H1 (cell line): ENCODE measurements at regions not wholly inside any gene's neighbourhood (a gene's known extent, or its start where the extent isn't known, plus 50 kb on each side); places are given as distances from the start of the nearest gene placed in this dataset.

Source experiments
- CTCF ChIA-PET: fragments of 300-600 bp; sonication (Branson Sonifier 250); formaldehyde crosslinking; loops from one replicate; lab custom pipeline; 2021; ENCODE audit not compliant: partially characterized antibody; lab: Charles Lee
- POLR2A ChIA-PET: fragments of 300-600 bp; sonication (Branson Sonifier 250); formaldehyde crosslinking; loops from one replicate; lab custom pipeline; 2021; ENCODE audit warnings: inconsistent platforms; ENCODE audit not compliant: partially characterized antibody; lab: Charles Lee
- DNase-seq, 2 experiments: peaks; one replicate each; pipeline versions ENCODE4 v3.0.0 to v3.0.0-alpha.2; 2010 to 2022; ENCODE audit warnings: low spot score in 2 of 2, low read depth in 1 of 2, mixed read lengths in 1 of 2
- FAIRE-seq: peaks from 2 replicates; lab custom pipeline; 2011; peaks lifted over from hg19 to GRCh38; lab: Jason Lieb, UNC
- H2AFZ ChIP-seq: 2 replicates; pipeline ENCODE4 v1.8.1; 2012; ENCODE audit warnings: low read length, inconsistent platforms
- H2AK5ac ChIP-seq: 2 replicates; pipeline ENCODE4 v1.6.1; 2013; ENCODE audit warnings: low read depth, low read length
- H2BK120ac ChIP-seq: replicated peaks from 2 replicates; pipeline ENCODE3; 2013; ENCODE audit warnings: low read depth, low read length, inconsistent platforms
- H2BK12ac ChIP-seq: 2 replicates; pipeline ENCODE4 v1.6.1; 2013; ENCODE audit warnings: low read depth, low read length
- H2BK15ac ChIP-seq: 2 replicates; pipeline ENCODE4 v1.6.1; 2013; ENCODE audit warnings: low read length
- H2BK20ac ChIP-seq: 2 replicates; pipeline ENCODE4 v1.6.1; 2013; ENCODE audit warnings: low read length
- H2BK5ac ChIP-seq: 2 replicates; pipeline ENCODE4 v1.6.1; 2013; ENCODE audit warnings: low read depth, low read length
- H3K14ac ChIP-seq: 2 replicates; pipeline ENCODE4 v1.6.1; 2013; ENCODE audit warnings: inconsistent platforms; ENCODE audit not compliant: insufficient read length
- H3K18ac ChIP-seq: 2 replicates; pipeline ENCODE4 v1.6.1; 2013; ENCODE audit warnings: low read length; ENCODE audit errors: extremely low read depth
- H3K23ac ChIP-seq: 2 replicates; pipeline ENCODE4 v1.6.1; 2013; ENCODE audit warnings: inconsistent platforms; ENCODE audit not compliant: insufficient read length
- H3K23me2 ChIP-seq: 2 replicates; pipeline ENCODE4 v1.6.1; 2013; ENCODE audit warnings: low read depth, low read length
- H3K27ac ChIP-seq: 2 replicates; pipeline ENCODE4 v1.6.1; 2011; ENCODE audit warnings: low read depth, low read length, inconsistent platforms
- H3K27me3 ChIP-seq, 4 experiments: replicated peaks in 1 of 4; 1 replicate in 1 of 4; 2 replicates in 3 of 4; pipeline versions ENCODE4 v1.6.1 to v1.8.1; 2011 to 2013; ENCODE audit warnings: low read length in 3 of 4, mild to moderate bottlenecking in 3 of 4, inconsistent platforms in 2 of 4, mixed read lengths in 2 of 4, moderate library complexity in 1 of 4; ENCODE audit not compliant: control insufficient read depth in 3 of 4, insufficient read depth in 3 of 4; ENCODE audit errors: extremely low read depth in 1 of 4
- H3K36me3 ChIP-seq, 4 experiments: 2 replicates each; pipeline versions ENCODE4 v1.6.1 to v1.8.1; 2011 to 2013; ENCODE audit warnings: mild to moderate bottlenecking in 4 of 4, low read length in 3 of 4, moderate library complexity in 2 of 4, control low read depth in 1 of 4, inconsistent platforms in 1 of 4; ENCODE audit not compliant: insufficient read depth in 4 of 4, control insufficient read depth in 2 of 4
- H3K4ac ChIP-seq: replicated peaks from 2 replicates; pipeline ENCODE3; 2013; ENCODE audit warnings: low read length, low read depth, mixed read lengths, inconsistent platforms; ENCODE audit not compliant: insufficient read length
- H3K4me1 ChIP-seq, 4 experiments: replicated peaks in 1 of 4; 1 replicate in 1 of 4; 2 replicates in 3 of 4; pipeline versions ENCODE4 v1.6.1 to v1.8.1; 2011 to 2013; ENCODE audit warnings: low read length in 3 of 4, inconsistent platforms in 2 of 4, mixed read lengths in 1 of 4; ENCODE audit not compliant: insufficient read depth in 4 of 4, control insufficient read depth in 3 of 4
- H3K4me2 ChIP-seq, 2 experiments: 2 replicates each; pipeline versions ENCODE4 v1.6.1 to v1.8.1; 2011 to 2013; ENCODE audit warnings: low read depth in 2 of 2, low read length in 2 of 2, control low read depth in 1 of 2, inconsistent platforms in 1 of 2, mild to moderate bottlenecking in 1 of 2; ENCODE audit not compliant: insufficient read depth in 1 of 2
- H3K4me3 ChIP-seq, 4 experiments: fragments of 200-600, 300-600 bp in 1 of 4; sonication (generic), shearing (Covaris generic), sonication (Bioruptor Twin) in 1 of 4; 2 replicates each; pipeline versions ENCODE4 v1.5.1 to v1.8.1; 2011 to 2016; ENCODE audit warnings: low read length in 4 of 4, low read depth in 3 of 4, control low read depth in 2 of 4, inconsistent platforms in 2 of 4, mild to moderate bottlenecking in 2 of 4, mixed read lengths in 1 of 4, moderate library complexity in 1 of 4; ENCODE audit not compliant: insufficient read depth in 2 of 4; ENCODE audit errors: extremely low read depth in 1 of 4
- H3K56ac ChIP-seq: replicated peaks from 2 replicates; pipeline ENCODE3; 2013; ENCODE audit warnings: low read depth, mild to moderate bottlenecking, mixed read lengths, low read length, inconsistent platforms; ENCODE audit not compliant: insufficient read length
- H3K79me1 ChIP-seq: 2 replicates; pipeline ENCODE4 v1.6.1; 2013; ENCODE audit warnings: low read depth, low read length, control low read depth
- H3K79me2 ChIP-seq, 2 experiments: 2 replicates each; pipeline versions ENCODE4 v1.6.1 to v1.8.1; 2012 to 2013; ENCODE audit warnings: low read length in 2 of 2, mild to moderate bottlenecking in 2 of 2, inconsistent platforms in 1 of 2; ENCODE audit not compliant: insufficient read depth in 2 of 2, control insufficient read depth in 1 of 2
- H3K9ac ChIP-seq, 4 experiments: replicated peaks in 1 of 4; 1 replicate in 1 of 4; 2 replicates in 3 of 4; pipeline versions ENCODE4 v1.6.1 to v1.8.1; 2011 to 2013; ENCODE audit warnings: low read depth in 3 of 4, low read length in 3 of 4, control low read depth in 2 of 4, mild to moderate bottlenecking in 2 of 4, moderate library complexity in 2 of 4, inconsistent platforms in 1 of 4; ENCODE audit errors: extremely low read depth in 1 of 4
- H3K9me3 ChIP-seq, 2 experiments: 2 replicates each; pipeline versions ENCODE4 v1.6.1 to v1.8.1; 2012 to 2013; ENCODE audit warnings: mild to moderate bottlenecking in 2 of 2, moderate library complexity in 2 of 2, control low read depth in 1 of 2, inconsistent platforms in 1 of 2, low read depth in 1 of 2, low read length in 1 of 2, mixed read lengths in 1 of 2; ENCODE audit not compliant: insufficient read depth in 2 of 2
- H4K20me1 ChIP-seq, 2 experiments: replicated peaks in 1 of 2; 2 replicates each; pipeline versions ENCODE3 to v1.8.1; 2011 to 2013; ENCODE audit warnings: inconsistent platforms in 2 of 2, low read length in 2 of 2, mild to moderate bottlenecking in 1 of 2; ENCODE audit not compliant: insufficient read depth in 2 of 2, control insufficient read depth in 1 of 2
- H4K5ac ChIP-seq: 2 replicates; pipeline ENCODE4 v1.6.1; 2013; ENCODE audit warnings: low read length, low read depth, mixed read lengths, inconsistent platforms; ENCODE audit not compliant: insufficient read length
- H4K8ac ChIP-seq: 2 replicates; pipeline ENCODE4 v1.8.0; 2013; ENCODE audit warnings: mild to moderate bottlenecking, moderate library complexity, low read length, inconsistent platforms; ENCODE audit not compliant: insufficient read depth; ENCODE audit errors: extremely low read depth
- H4K91ac ChIP-seq: replicated peaks from 2 replicates; pipeline ENCODE3; 2013; ENCODE audit warnings: low read length, mixed read lengths, inconsistent platforms; ENCODE audit not compliant: insufficient read length
- BACH1 ChIP-seq: IDR thresholded peaks from 2 replicates; pipeline ENCODE4 v1.6.1; 2012; ENCODE audit warnings: low read length, improper control_type of control experiment
- CTCF ChIP-seq, 3 experiments: IDR thresholded peaks; 1 replicate in 2 of 3; 2 replicates in 1 of 3; pipeline versions ENCODE4 v1.5.1 to v1.6.1; 2011; ENCODE audit warnings: low read length in 3 of 3, mild to moderate bottlenecking in 3 of 3, inconsistent platforms in 2 of 3, low read depth in 1 of 3, moderate library complexity in 1 of 3; ENCODE audit not compliant: insufficient read depth in 1 of 3; ENCODE audit errors: control extremely low read depth in 1 of 3
- E2F6 ChIP-seq: IDR thresholded peaks from 2 replicates; pipeline ENCODE4 v1.6.1; 2012; ENCODE audit warnings: inconsistent platforms
- GTF2F1 ChIP-seq: IDR thresholded peaks from 2 replicates; pipeline ENCODE4 v1.6.1; 2012; ENCODE audit warnings: low read depth, low read length, improper control_type of control experiment, borderline replicate concordance
- JUN ChIP-seq: IDR thresholded peaks from 2 replicates; pipeline ENCODE4 v1.6.1; 2011; ENCODE audit warnings: low read depth, mild to moderate bottlenecking, improper control_type of control experiment, low read length
- POU5F1 ChIP-seq: IDR thresholded peaks from 2 replicates; pipeline ENCODE4 v1.6.1; 2011; ENCODE audit warnings: low read depth, mild to moderate bottlenecking, low read length, moderate library complexity
- RNF2 ChIP-seq: fragments of 200-900, 300-1000 bp; sonication (generic); IDR thresholded peaks from 2 replicates; pipeline ENCODE4 v1.7.1; 2016; ENCODE audit warnings: borderline replicate concordance, low read depth, mild to moderate bottlenecking, antibody characterized with exemption, low read length; ENCODE audit not compliant: poor library complexity, severe bottlenecking; ENCODE audit errors: missing control alignments
- SIX5 ChIP-seq: IDR thresholded peaks from 2 replicates; pipeline ENCODE4 v1.6.1; 2011; ENCODE audit warnings: mild to moderate bottlenecking, low read depth, low read length
- SP2 ChIP-seq: IDR thresholded peaks from 2 replicates; pipeline ENCODE4 v1.6.1; 2012; ENCODE audit warnings: mild to moderate bottlenecking, low read length, inconsistent platforms
- TCF12 ChIP-seq: IDR thresholded peaks from 2 replicates; pipeline ENCODE4 v1.6.1; 2011; ENCODE audit warnings: low read depth, mild to moderate bottlenecking, low read length
- YY1 ChIP-seq: IDR thresholded peaks from 2 replicates; pipeline ENCODE4 v1.6.1; 2011; ENCODE audit warnings: low read depth, mild to moderate bottlenecking, low read length
- ZNF274 ChIP-seq: IDR thresholded peaks from 2 replicates; pipeline ENCODE4 v1.7.0; 2012; ENCODE audit warnings: low read length, borderline replicate concordance; ENCODE audit errors: extremely low read depth
- WGBS, 2 experiments: shearing (Covaris generic) in 1 of 2; methylation state at CpG; one replicate each; pipeline versions ENCODE4 v1.1.6 to v1.1.7; 2013 to 2015; ENCODE audit warnings: low lambda C conversion rate in 2 of 2, mixed read lengths in 2 of 2, inconsistent platforms in 1 of 2, low coverage in 1 of 2, missing lambda C conversion rate in 1 of 2; ENCODE audit not compliant: insufficient replicate concordance in 2 of 2, insufficient coverage in 1 of 2, insufficient read length in 1 of 2; ENCODE audit errors: extremely low coverage in 1 of 2, missing lambda C conversion rate in 1 of 2; 5-methylcytosine and 5-hydroxymethylcytosine counted together

- ChIA-PET CTCF (interaction anchor here (0.6 to 1.1 kb wide), 2 partner anchors 9 to 494 kb away, joined by 3 to 5 read pairs; no protein-coding TSS in a partner anchor), POLR2A (no interaction called here)
- Histone ChIP-seq H2AFZ (no peak overlapping the region), H3K23me2 (no peaks in the 10 kb centered on the region; the same call in 1 of the 2 replicates), H3K4me3 (no peak overlapping the region), H2BK20ac (no peak overlapping the region), H2BK12ac (no peak overlapping the region), H3K36me3 (no peaks in the 10 kb centered on the region), H3K23ac (no peak overlapping the region), H4K91ac (no peak overlapping the region), H3K4ac (no peak overlapping the region), H2BK120ac (no peak overlapping the region), H3K27ac (no peak overlapping the region), H2BK15ac (no peak overlapping the region), H3K9ac (no peak overlapping the region), H2AK5ac (no peak overlapping the region), H3K79me2 (no peaks in the 10 kb centered on the region), H3K4me1 (peaks cover 0 to 9% (median 0%) of the 10 kb centered on the region in 4 experiments; a peak in 1 of 7 replicates), H3K56ac (no peak overlapping the region), H3K4me2 (no peak overlapping the region), H4K8ac (no peak overlapping the region), H3K14ac (no peak overlapping the region), H4K5ac (no peak overlapping the region), H4K20me1 (no peaks in the 10 kb centered on the region), H3K9me3 (no peaks in the 10 kb centered on the region), H3K79me1 (no peaks in the 10 kb centered on the region), H2BK5ac (no peak overlapping the region), H3K18ac (no peak overlapping the region), H3K27me3 (no peaks in the 10 kb centered on the region)
- DNase-seq (no peak), FAIRE-seq (no peak)
- WGBS, 2 experiments: 56% methylated on average over 2 of the region's 2 CpGs; no CpG with 5 or more reads in 1 of the 2 experiments
- TF ChIP-seq ZNF274 (no peak), GTF2F1 (no peak), POU5F1 (no peak), BACH1 (no peak), SP2 (no peak), SIX5 (no peak), CTCF (IDR thresholded peaks at IDR 0.05; ENCODE audit: control extremely low read depth in 1 of 3, insufficient read depth in 1 of 3, low read depth in 1 of 3, low read length in 3 of 3) (no peak), TCF12 (no peak), E2F6 (no peak), JUN (no peak), RNF2 (no peak), YY1 (no peak)
Measured at GRCh38 chr5:91839233-91839632, 456.1 kb upstream of the ARRDC3 start.
